GM18517 (cell line): ENCODE measurements at regions not wholly inside any gene's neighbourhood (a gene's known extent, or its start where the extent isn't known, plus 50 kb on each side); places are given as distances from the start of the nearest gene placed in this dataset.
"Not testable (repeated sequence)": the region's sequence is repeated elsewhere in the genome, so short reads cannot be mapped to it uniquely, and the experiment has no call there.

Experiments
- ATAC-seq: cut with Tn5 transposase; IDR thresholded peaks from one replicate; pipeline ENCODE4 v1.9.1; 2021; ENCODE audit warnings: mild to moderate bottlenecking, moderate library complexity; ENCODE audit not compliant: unreplicated experiment

GRCh38 chr20:12433724-12434123, 516.0 kb downstream of the BTBD3 start:
- no peak for ATAC-seq

GRCh38 chr20:12434672-12435071, 517.0 kb downstream of the BTBD3 start:
- no peak for ATAC-seq

GRCh38 chr20:12435268-12435667, 517.6 kb downstream of the BTBD3 start:
- no peak for ATAC-seq

- ATAC-seq = no peak
Observed at GRCh38 chr20:12453711-12454110, 536.0 kb downstream of the BTBD3 start.

GRCh38 chr20:12455148-12455547, 537.5 kb downstream of the BTBD3 start:
- ATAC-seq = no peak

- ATAC-seq = no peak
Observed at GRCh38 chr20:12458241-12458640, 540.5 kb downstream of the BTBD3 start.

GRCh38 chr20:12464036-12464435, 544.7 kb upstream of the SPTLC3 start:
- ATAC-seq = no peak

- ATAC-seq = no peak
Observed at GRCh38 chr20:12466915-12467314, 541.9 kb upstream of the SPTLC3 start.

- no peak for ATAC-seq
Observed at GRCh38 chr20:12467758-12468157, 541.0 kb upstream of the SPTLC3 start.

- no peak for ATAC-seq
Observed at GRCh38 chr20:12482661-12483060, 526.1 kb upstream of the SPTLC3 start.

GRCh38 chr20:12502443-12502842, 506.3 kb upstream of the SPTLC3 start:
- no peak for ATAC-seq

- no peak for ATAC-seq
Observed at GRCh38 chr20:12504779-12505178, 504.0 kb upstream of the SPTLC3 start.

GRCh38 chr20:12511499-12511898, 497.3 kb upstream of the SPTLC3 start:
- no peak for ATAC-seq

- ATAC-seq = no peak
Observed at GRCh38 chr20:12512755-12513154, 496.0 kb upstream of the SPTLC3 start.

- ATAC-seq = no peak
Observed at GRCh38 chr20:12528104-12528503, 480.7 kb upstream of the SPTLC3 start.

GRCh38 chr20:12528591-12529041, 480.2 kb upstream of the SPTLC3 start:
- no peak for ATAC-seq

- no peak for ATAC-seq
Observed at GRCh38 chr20:12531626-12532025, 477.1 kb upstream of the SPTLC3 start.

- ATAC-seq = no peak
Observed at GRCh38 chr20:12535316-12535715, 473.5 kb upstream of the SPTLC3 start.

- ATAC-seq = no peak
Observed at GRCh38 chr20:12535770-12536169, 473.0 kb upstream of the SPTLC3 start.

- ATAC-seq = no peak
Observed at GRCh38 chr20:12554426-12554825, 454.3 kb upstream of the SPTLC3 start.

GRCh38 chr20:12555369-12555768, 453.4 kb upstream of the SPTLC3 start:
- ATAC-seq = no peak

GRCh38 chr20:12555849-12556248, 452.9 kb upstream of the SPTLC3 start:
- ATAC-seq = not testable (repeated sequence)

- no peak for ATAC-seq
Observed at GRCh38 chr20:12557224-12557623, 451.5 kb upstream of the SPTLC3 start.

GRCh38 chr20:12564979-12565378, 443.8 kb upstream of the SPTLC3 start:
- no peak for ATAC-seq
